Stomach (tissue), 4 donors: ENCODE measurements at regions not wholly inside any gene's neighbourhood (a gene's known extent, or its start where the extent isn't known, plus 50 kb on each side); places are given as distances from the start of the nearest gene placed in this dataset.

Experiments
- POLR2AphosphoS5 ChIP-seq, 3 donors: sonication (generic); formaldehyde crosslinking; IDR thresholded peaks; one replicate each; pipeline ENCODE4 v1.6.1; 2016; ENCODE audit warnings: antibody characterized with exemption in 3 of 3
- TF ChIP-seq, protein P1 (sequence below), 7 experiments: fragments of 450-650 bp in 4 of 7; fragments of 200-600 bp in 3 of 7; sonication (generic) in 3 of 7; IDR thresholded peaks; one replicate each; pipeline ENCODE4 v1.5.1; 2016 to 2019; ENCODE audit warnings: antibody characterized with exemption in 7 of 7, control low read depth in 2 of 7, mild to moderate bottlenecking in 1 of 7

DNA sequence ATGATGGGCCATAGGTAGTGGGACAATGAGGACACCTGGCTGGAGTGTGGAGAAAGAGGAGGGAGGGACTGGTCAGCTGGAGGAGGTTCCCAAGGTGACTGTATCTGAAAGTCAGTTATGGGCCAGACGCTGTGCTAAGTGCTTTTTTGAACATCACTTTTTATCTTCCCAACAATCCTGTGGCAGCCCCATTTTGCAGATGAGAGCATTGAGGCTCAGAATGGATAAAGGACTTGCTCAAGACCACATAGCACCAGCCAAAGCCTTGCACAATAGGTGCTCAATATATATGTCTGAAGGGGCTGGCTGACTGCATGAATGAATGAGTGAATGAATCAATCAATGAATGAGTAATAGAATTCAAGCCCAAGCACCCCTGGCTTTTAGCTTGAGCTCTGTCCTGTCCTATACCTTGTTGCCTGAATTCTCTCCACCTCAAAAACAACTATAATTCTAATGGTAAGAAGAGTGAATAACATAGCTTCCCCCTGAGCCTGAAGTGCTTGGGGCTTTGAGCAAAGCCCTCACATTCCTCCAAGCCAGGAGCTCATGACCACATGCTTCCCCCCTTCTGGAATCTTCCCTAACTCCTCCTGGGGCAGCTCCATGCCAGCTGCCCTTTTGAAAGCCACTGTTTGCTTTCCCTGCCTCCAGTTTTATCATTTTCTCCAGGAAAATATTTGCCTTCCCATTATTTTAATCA is 150.9 kb downstream of the RPLP1 start:
- TF ChIP-seq POLR2AphosphoS5 (IDR thresholded peaks at IDR 0.05): no peak
- TF ChIP-seq, protein P1, sequence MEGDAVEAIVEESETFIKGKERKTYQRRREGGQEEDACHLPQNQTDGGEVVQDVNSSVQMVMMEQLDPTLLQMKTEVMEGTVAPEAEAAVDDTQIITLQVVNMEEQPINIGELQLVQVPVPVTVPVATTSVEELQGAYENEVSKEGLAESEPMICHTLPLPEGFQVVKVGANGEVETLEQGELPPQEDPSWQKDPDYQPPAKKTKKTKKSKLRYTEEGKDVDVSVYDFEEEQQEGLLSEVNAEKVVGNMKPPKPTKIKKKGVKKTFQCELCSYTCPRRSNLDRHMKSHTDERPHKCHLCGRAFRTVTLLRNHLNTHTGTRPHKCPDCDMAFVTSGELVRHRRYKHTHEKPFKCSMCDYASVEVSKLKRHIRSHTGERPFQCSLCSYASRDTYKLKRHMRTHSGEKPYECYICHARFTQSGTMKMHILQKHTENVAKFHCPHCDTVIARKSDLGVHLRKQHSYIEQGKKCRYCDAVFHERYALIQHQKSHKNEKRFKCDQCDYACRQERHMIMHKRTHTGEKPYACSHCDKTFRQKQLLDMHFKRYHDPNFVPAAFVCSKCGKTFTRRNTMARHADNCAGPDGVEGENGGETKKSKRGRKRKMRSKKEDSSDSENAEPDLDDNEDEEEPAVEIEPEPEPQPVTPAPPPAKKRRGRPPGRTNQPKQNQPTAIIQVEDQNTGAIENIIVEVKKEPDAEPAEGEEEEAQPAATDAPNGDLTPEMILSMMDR (IDR thresholded peaks at IDR 0.05): no peak
